NCI-H2196 treated with DMSO at 0.1 percent for 48 hours (cell line): ENCODE measurements at regions not wholly inside any gene's neighbourhood (a gene's known extent, or its start where the extent isn't known, plus 50 kb on each side); places are given as distances from the start of the nearest gene placed in this dataset.

Source experiments
- DNase-seq: peaks from one replicate; lab custom pipeline; 2025; ENCODE audit not compliant: unreplicated experiment; lab: John Stamatoyannopoulos, UW

- no peak for DNase-seq
These were observed 970.5 kb upstream of the NR2F2 start for GRCh38 chr15:95359966-95360365.

DNA sequence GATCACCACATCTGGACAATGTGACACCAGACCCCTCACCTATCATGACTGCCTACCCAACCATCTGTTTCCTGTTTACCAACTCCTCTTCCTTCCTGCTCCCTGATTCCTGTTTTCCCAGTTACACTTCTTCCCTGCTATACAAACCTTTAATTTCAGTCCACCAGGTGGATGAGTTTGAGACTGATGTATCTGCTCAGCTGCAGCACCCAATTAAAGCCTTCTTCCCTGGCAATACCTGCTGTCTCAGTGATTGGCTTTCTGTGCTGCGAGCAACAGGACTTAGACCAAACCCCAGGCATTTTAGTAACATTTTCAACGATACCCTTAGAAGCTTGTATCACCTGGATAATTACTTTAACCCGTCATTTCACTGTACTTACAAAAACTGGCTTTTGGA, 968.2 kb upstream of the NR2F2 start:
- DNase-seq = no peak

- no peak for DNase-seq
These were observed 966.9 kb upstream of the NR2F2 start for GRCh38 chr15:95363646-95364045.

- DNase-seq = no peak
These were observed 964.9 kb upstream of the NR2F2 start for GRCh38 chr15:95365511-95366107.

DNA sequence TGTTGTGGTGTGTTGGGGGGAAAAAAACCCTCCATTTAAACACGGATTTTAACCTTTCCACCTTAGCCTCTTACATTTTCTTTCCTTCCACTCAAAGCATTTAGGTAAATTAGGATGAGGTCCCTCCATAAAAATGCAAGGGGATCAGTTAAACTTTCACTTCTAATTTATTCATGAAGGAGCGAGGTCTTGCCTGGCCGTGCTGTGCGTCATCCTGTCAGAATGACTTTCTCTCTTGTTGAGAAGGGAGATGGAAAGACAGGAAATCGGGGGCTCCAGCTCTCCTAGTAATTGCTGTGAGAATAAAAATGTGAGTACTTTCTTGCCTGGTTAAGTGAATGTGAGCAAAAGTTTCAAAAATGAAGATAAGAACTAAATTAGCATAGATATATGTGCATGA, 962.3 kb upstream of the NR2F2 start:
- DNase-seq = no peak

DNA sequence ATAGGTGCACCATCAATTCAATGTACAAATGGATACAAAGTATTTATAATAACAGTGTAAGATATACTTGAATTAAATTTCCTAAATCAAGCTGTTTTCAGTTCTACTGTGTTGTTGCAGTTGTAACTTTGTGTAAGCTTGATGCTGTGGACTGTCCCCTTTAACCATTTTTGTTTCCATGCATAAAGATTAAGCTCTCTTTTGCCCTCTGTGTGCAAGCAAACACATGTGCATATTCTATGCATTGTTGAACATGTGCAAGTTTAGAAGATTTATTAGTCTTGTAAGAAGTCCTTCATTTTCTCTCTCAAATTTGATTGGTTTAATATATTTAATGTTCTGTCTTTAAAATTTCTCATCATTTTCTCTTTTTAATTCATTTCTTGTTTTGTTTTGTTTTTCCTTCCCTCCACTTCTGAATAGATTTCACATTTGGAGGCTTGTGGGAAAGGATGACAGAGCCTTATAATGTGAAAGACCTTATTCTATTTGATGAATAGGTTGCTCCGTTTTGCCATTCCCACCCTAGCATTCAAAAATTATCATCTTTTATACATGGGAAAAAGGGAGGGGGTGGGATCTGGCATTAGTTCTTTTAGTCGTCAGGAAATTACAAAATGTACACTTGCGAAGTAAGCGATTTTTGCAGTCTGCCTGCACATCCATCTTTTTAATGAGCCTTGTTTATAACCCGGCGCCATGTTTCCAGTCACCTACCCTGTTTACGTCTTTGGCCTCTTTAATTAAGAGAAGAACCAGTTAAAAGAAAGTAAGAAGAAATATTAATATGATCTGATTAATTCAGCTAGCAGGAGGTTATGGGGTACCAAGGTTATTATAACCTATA, 961.5 kb upstream of the NR2F2 start:
- DNase-seq = no peak

DNA sequence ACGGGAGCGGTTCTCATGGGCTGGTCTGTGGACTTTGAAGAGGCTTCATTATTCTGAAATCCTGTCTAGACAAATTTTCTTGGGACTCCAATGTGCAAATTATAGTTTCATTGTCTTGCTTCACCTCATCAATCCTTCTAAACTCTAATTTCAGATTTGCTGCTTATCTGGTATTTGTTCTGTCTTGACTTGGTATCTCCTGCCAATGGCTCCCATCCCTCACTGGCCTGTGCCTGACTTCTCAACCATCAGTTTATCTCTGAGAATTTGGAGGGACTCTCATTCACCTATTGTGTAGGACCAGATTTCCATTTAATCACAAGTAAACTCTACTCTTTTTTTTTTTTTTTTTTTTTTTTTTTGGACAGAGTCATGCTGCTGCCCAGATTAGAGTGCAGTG, 960.2 kb upstream of the NR2F2 start:
- DNase-seq = no peak

- no peak for DNase-seq
These were observed 958.8 kb upstream of the NR2F2 start for GRCh38 chr15:95371664-95372063.

DNA sequence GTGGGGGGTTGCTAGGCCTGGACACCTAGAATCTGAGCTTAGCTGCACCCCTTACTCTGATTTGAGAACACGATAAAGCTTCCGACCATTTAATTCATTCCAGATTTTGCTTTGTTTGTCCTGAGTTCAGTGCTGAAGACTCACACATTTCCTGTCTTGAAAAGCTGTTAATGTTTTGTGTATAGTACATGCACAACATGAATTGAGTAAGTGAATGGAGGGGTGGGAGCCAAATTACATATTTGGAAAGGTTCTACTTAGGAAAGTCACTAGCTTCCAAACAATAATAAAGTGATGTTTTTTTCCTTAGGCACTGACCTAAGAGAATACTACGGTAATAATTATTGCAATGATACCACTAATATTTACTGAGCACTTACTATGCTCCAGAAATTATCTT, 955.2 kb upstream of the NR2F2 start:
- DNase-seq = no peak

DNA sequence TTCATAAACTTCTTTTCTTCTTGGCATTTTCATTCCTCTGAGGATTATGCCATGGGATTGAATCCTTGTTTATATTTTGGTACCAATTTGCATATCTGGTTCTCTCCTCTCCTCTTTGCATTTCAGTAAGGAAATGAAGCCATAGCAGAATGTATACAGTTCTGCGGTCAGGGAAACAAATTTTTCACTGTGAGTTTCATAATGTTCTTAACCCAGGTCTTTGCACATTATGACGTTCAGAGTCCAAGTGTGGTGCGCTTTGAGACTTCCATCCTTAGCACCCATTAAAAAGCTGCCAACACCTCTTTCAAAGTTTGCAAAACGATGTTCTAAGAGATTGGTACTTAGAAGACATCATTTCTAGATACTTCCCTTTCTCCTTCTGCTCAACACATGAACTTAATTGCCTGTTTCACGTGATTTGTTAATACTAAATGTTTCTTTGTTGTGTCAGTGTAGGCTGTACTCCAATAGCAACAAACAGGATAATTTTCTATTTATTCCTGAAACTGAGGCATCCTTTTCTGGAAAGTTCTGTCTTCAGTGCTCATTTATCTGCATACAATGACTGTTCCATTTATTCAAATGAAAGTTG, 953.1 kb upstream of the NR2F2 start:
- no peak for DNase-seq

DNA sequence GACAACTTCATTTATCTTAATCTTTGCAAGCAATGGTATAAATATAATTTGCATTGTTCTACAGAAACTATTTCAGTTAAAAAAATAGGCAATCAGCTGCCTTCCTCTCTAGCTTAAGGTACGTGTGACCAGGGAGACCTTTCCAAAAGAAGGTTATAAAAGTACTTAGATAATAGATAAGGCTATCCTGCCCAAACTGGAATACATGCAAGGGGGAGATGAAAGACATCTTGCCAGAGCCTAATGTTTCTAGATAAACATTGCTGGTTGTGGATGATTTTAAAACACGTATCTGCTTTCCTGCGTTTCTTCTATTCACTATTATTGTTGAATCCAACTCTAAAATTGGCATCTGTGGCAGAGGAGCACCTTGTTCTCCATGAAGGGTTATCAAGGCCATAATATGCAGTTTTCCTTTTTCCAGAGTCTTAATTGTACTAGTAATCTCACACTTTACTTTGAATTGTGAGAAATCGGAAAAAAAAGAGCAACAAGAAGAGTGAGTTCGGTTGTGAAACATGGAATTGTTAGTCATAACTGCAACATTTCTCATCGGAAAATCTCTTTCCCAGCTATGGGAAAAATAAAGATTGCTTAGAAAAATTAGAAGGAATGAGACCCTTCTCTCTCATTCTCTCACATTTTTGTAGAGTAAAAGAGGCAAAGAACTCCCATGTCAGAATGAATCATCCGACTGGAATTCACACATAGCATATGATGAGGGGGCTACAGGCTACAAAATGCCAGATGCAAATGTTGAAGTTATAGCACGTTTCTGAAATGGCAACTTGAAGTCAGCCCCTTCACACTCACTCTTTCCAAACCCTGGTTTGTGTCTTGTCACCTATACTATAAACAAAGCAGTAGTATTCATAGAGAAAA, 936.1 kb upstream of the NR2F2 start:
- DNase-seq = no peak

DNA sequence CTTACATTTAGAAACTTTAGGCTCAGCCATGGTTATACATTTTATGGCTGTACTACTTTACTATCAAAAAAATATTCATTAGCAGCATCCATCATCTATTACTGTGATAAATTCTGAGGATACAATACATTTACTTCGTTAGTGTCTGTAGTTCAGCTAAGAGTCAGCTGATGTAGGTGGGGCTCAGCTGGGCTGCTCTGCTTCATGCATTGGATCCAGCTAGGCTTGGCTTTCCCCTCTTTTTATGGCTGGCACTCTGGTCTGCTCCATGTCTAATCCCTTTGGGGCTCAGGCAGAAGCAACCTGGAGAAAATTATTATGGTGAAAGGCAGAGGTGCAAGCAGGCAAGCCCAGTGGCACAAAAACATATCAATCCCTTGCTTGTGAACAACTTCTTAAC, 930.1 kb upstream of the NR2F2 start:
- no peak for DNase-seq

GRCh38 chr15:95401587-95401986, 928.9 kb upstream of the NR2F2 start:
- no peak for DNase-seq

GRCh38 chr15:95405447-95405846, 925.1 kb upstream of the NR2F2 start:
- DNase-seq = no peak

DNA sequence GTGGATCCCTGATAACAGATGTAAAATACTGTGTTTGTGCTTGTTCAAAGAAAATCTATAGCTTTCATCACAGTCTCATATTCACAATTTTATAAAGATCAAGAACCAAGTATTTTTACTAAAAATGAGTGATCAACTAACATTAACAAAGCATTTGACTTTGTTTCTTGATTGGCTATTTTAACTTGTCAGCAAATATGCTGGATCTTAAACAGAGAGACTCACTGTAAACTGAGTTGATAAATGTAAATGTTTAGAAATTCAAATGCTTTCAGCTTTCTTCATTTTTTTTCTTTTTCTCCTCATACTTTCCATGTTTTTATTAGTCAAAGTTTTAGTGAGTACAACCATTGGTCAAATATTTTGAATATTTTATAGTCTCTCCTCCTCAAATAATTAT, 923.0 kb upstream of the NR2F2 start:
- DNase-seq = no peak

DNA sequence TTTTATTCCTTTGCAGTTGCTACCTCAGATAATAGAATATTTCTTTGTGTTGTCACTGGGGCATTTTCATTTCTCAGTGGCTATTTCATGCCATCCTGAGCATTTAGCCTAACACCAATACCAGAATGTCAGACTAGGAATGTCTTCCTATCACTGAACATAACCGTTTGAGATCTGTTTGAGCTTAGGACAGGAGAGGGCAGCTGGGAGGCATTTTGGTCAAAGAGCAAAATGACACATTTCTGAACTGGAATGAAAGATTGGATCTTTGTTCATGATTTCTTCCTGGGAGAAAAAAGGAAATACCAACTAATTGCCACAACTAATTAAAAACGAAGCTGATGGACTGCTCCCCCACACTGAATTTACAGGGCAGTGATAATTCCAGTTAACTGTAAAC, 921.3 kb upstream of the NR2F2 start:
- no peak for DNase-seq

GRCh38 chr15:95409626-95410310, 920.7 kb upstream of the NR2F2 start:
- DNase-seq = no peak

DNA sequence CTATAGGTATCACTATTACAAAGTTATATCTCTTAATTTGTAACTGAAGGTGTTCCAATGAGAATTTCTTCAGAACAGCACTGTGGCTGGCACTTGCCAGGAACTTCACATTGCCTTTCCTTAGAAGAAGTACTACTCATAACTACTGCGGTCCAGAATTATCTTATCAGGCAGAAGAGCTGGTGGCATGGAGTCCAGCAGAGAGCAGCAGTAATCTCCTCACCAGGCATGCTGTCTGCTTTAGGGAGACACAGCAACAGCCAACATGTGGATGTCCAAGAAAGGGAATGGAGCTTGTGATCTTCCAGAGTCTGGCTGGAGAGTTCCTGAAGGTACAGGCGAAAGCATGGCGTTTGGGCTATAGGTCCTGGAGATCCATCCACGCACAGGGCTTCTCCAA, 919.7 kb upstream of the NR2F2 start:
- no peak for DNase-seq

- no peak for DNase-seq
These were observed 913.9 kb upstream of the NR2F2 start for GRCh38 chr15:95416576-95416975.

DNA sequence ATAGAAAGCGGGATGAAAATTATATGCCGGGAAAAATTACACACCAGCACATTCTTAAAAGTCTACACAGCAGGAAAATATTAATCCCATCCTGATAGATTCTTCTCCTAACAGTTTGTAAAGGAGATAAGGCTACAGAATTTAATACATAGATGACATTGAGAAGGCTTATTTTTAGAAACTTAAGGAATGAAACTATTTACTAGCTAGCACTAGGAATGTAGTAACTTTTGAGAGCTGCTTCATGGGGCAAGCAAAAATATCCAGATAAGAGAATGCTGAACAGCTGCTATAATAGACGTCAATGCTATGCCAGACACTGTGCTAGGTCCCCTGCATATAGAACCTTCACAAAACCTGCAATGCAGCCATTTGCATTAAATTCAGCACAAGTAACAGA, 912.7 kb upstream of the NR2F2 start:
- no peak for DNase-seq

DNA sequence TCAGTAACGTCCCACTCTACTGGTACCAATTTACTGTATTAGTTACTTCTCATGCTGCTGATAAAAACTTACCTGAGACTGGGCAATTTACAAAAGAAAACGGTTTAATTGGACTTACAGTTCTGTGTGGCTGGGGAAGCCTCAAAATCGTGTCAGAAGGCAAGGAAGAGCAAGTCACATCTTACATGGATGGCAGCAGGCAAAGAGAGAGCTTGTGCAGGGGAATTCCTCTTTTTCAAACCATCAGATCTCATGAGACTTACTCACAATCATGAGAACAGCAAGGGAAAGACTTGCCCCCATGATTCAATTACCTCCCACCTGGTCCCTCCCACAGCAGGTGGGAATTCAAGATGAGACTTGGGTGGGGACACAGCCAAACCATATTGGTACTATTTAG, 908.2 kb upstream of the NR2F2 start:
- DNase-seq = no peak
